Cardiac fibroblast (primary cell): ENCODE measurements at regions not wholly inside any gene's neighbourhood (a gene's known extent, or its start where the extent isn't known, plus 50 kb on each side); places are given as distances from the start of the nearest gene placed in this dataset.

Experiments used
- DNase-seq, 2 donors: peaks; one replicate each; pipeline versions ENCODE4 v3.0.0 to v3.0.0-alpha.2; 2010; ENCODE audit warnings: low read depth in 2 of 2
- H3K4me3 ChIP-seq, 2 donors: replicated peaks in 1 of 2; 1 replicate in 1 of 2; 2 replicates in 1 of 2; pipeline ENCODE4 v1.5.1; 2011; ENCODE audit warnings: low read depth in 2 of 2, low read length in 2 of 2, mild to moderate bottlenecking in 2 of 2, moderate library complexity in 1 of 2
- TF ChIP-seq, protein P1 (sequence below): IDR thresholded peaks from one replicate; pipeline ENCODE4 v1.5.1; 2011; ENCODE audit warnings: low read depth, mild to moderate bottlenecking, low read length, inconsistent platforms

- DNase-seq = no peak
- no peak overlapping the region for H3K4me3 ChIP-seq
- TF ChIP-seq, protein P1, sequence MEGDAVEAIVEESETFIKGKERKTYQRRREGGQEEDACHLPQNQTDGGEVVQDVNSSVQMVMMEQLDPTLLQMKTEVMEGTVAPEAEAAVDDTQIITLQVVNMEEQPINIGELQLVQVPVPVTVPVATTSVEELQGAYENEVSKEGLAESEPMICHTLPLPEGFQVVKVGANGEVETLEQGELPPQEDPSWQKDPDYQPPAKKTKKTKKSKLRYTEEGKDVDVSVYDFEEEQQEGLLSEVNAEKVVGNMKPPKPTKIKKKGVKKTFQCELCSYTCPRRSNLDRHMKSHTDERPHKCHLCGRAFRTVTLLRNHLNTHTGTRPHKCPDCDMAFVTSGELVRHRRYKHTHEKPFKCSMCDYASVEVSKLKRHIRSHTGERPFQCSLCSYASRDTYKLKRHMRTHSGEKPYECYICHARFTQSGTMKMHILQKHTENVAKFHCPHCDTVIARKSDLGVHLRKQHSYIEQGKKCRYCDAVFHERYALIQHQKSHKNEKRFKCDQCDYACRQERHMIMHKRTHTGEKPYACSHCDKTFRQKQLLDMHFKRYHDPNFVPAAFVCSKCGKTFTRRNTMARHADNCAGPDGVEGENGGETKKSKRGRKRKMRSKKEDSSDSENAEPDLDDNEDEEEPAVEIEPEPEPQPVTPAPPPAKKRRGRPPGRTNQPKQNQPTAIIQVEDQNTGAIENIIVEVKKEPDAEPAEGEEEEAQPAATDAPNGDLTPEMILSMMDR = no peak
Observed at GRCh38 chr9:118165451-118165850, 461.2 kb downstream of the TLR4 start.

DNA sequence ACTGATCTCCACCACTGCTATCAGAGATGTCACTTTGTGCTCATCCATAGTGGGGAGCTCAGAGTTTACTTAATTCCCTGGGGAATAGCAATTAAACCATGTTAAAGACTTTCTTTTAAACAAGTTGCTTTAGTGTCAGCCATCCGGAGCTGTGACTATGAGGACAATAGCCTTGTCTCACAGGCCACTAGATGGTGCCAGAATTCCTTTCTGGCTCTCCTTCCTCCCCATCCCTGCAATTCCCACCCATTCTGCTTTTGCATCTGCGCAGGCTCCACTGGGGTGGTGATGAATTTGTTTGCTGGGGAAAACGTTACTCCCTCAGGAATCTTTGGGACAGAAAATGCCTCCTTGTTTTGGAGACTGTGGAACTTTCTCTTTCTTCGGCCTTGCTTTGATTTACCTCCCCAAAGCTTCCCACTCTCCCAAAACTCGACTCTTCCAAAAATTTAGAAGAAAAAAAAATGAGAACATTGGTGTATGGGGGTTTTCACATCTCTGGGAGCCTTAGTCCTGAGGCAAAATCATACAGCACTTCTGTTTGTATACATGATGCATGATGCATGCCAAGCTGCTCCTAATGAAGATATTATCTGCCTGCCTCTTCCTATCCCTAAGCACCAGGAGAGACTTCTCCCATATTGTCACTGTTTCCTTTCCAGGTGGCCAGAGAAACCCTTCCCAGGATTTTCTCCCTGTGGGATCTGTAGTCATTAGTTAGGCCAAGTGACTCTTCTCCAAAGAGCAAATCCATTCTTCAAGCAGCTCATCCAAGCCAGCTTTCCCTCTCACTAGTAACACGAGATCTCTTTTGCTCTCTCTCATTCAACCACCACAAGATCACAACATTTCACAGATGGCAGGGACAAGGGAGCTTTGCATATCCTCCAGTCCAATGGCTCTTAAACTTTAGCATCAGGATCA lies 466.1 kb downstream of the TLR4 start:
- peak; percentile 25 to 51 for DNase-seq
- TF ChIP-seq, protein P1 = peak; percentile 61

DNA sequence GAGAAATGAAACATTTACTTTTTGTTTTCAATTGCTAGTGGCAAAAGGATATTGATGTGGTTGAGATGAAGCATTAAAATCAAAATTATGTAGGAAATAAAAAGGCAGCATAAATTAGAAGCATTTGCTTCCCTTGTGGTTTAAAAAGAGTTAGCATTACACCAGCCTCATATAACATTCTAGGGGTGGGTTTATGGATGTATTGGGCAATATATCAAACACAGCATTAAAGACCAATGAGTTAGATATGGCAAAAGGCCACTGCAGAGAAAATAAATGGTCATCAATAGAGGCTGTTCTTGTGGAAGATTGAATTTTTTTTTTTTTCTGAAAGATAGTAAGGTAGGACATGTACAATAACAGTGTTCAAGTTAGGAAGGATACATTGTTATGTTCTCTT lies 473.0 kb downstream of the TLR4 start:
- DNase-seq = no peak
- no peak overlapping the region for H3K4me3 ChIP-seq
- TF ChIP-seq, protein P1 = no peak

More for the DNA sequence above, 466.1 kb downstream of the TLR4 start:
- no peak overlapping the region for H3K4me3 ChIP-seq

DNA sequence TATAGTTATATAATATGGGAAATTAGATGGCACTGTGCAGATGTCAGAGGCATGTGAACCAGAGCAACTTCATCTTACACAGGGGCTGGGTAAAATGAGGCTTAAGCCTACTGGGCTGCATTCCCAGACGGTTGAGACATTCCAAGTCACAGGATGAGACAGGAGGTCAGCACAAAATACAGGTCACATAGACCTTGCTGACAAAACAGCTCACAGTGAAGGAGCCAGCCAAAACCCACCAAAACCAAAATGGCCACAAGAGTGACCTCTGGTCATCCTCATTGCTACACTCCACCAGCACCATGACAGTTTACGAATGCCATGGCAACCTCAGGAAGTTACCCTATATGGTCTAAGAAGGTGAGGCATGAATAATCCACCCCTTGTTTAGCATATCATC lies 479.4 kb downstream of the TLR4 start:
- no peak overlapping the region for H3K4me3 ChIP-seq
- no peak for DNase-seq
- TF ChIP-seq, protein P1 = no peak

- TF ChIP-seq, protein P1 = no peak
- no peak overlapping the region for H3K4me3 ChIP-seq
- DNase-seq = no peak
Observed at GRCh38 chr9:118187408-118187807, 483.2 kb downstream of the TLR4 start.

DNA sequence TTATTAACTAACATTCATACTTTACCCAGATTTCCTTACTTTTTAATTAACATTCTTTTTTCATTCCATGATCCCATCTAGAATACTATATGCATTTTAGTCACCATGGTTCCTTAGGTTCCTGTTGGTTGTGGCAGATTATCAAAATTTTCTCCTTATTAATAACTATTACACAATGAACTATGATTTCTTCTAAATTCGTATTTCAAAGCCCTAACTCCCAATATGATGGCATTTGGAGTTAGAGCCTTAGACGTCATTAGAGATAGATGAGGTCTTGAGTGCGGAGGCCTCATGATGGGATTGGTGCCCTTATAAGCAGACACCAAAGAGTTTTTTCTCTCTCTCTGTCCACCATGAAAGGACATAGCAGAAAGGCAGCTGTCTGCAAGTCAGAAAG lies 485.4 kb downstream of the TLR4 start:
- DNase-seq = no peak
- TF ChIP-seq, protein P1 = no peak
- no peak overlapping the region for H3K4me3 ChIP-seq

GRCh38 chr9:118192807-118193206 lies 488.6 kb downstream of the TLR4 start:
- TF ChIP-seq, protein P1 = no peak
- DNase-seq = no peak
- no peak overlapping the region for H3K4me3 ChIP-seq
